HAP-1 (cell line): ENCODE measurements at regions not wholly inside any gene's neighbourhood (a gene's known extent, or its start where the extent isn't known, plus 50 kb on each side); places are given as distances from the start of the nearest gene placed in this dataset.
"Not testable (repeated sequence)": the region's sequence is repeated elsewhere in the genome, so short reads cannot be mapped to it uniquely, and the experiment has no call there.

Experiments used
- DNase-seq, 2 experiments: peaks; one replicate each; pipeline ENCODE4 v3.0.0-alpha.2; 2016 to 2020; ENCODE audit warnings: low spot score in 2 of 2
- H3K27me3 ChIP-seq: fragments of 250-450 bp; sonication (Bioruptor Pico); 2 replicates; pipeline ENCODE4 v1.5.1; 2020; ENCODE audit warnings: low read depth, mild to moderate bottlenecking, moderate library complexity
- H3K36me3 ChIP-seq: fragments of 250-450 bp; sonication (Bioruptor Pico); replicated peaks from 2 replicates; pipeline ENCODE4 v1.5.1; 2020; ENCODE audit warnings: mild to moderate bottlenecking
- H3K4me1 ChIP-seq: fragments of 250-450 bp; sonication (Bioruptor Pico); 2 replicates; pipeline ENCODE4 v1.5.1; 2020; ENCODE audit warnings: mild to moderate bottlenecking
- H3K4me3 ChIP-seq: fragments of 250-450 bp; sonication (Bioruptor Pico); 2 replicates; pipeline ENCODE4 v1.5.1; 2020; ENCODE audit warnings: mild to moderate bottlenecking, moderate library complexity
- H3K9me3 ChIP-seq: fragments of 250-450 bp; sonication (Bioruptor Pico); 2 replicates; pipeline ENCODE4 v1.5.1; 2020; ENCODE audit warnings: mild to moderate bottlenecking, moderate library complexity
- in situ Hi-C: fragments of 300-500 bp; cut with MboI; formaldehyde crosslinking; loops from 3 replicates; pipeline ENCODE4 v1.14.3; 2020; ENCODE audit warnings: low sequenced_read_pairs, inconsistent platforms, mixed read lengths

- Histone ChIP-seq H3K27me3 (no peaks in the 10 kb centered on the region), H3K36me3 (no peaks in the 10 kb centered on the region), H3K4me3 (no peak overlapping the region), H3K9me3 (no peaks in the 10 kb centered on the region), H3K4me1 (no peaks in the 10 kb centered on the region)
- DNase-seq: no peak
- in situ Hi-C loops: no loop called here
Measured at GRCh38 chr5:6081727-6082210, 296.6 kb downstream of the MED10 start.

GRCh38 chr5:6080930-6081726 lies 297.2 kb downstream of the MED10 start:
- H3K9me3 ChIP-seq: no peaks in the 10 kb centered on the region
- no peaks in the 10 kb centered on the region for H3K4me1 ChIP-seq
- DNase-seq: no peak
- in situ Hi-C loops: no loop called here
- no peaks in the 10 kb centered on the region for H3K27me3 ChIP-seq
- no peaks in the 10 kb centered on the region for H3K36me3 ChIP-seq
- no peak overlapping the region for H3K4me3 ChIP-seq

GRCh38 chr5:6080436-6080835 lies 297.9 kb downstream of the MED10 start:
- Histone ChIP-seq H3K4me3 (no peak overlapping the region), H3K36me3 (no peaks in the 10 kb centered on the region), H3K27me3 (no peaks in the 10 kb centered on the region), H3K4me1 (no peaks in the 10 kb centered on the region), H3K9me3 (no peaks in the 10 kb centered on the region)
- in situ Hi-C loops: no loop called here
- DNase-seq: no peak

- in situ Hi-C loops: no loop called here
Measured at GRCh38 chr5:6078881-6079280, 299.5 kb downstream of the MED10 start.

GRCh38 chr5:6076341-6077239 lies 301.8 kb downstream of the MED10 start:
- Histone ChIP-seq H3K9me3 (no peaks in the 10 kb centered on the region), H3K4me1 (no peaks in the 10 kb centered on the region), H3K36me3 (no peaks in the 10 kb centered on the region), H3K4me3 (no peak overlapping the region), H3K27me3 (no peaks in the 10 kb centered on the region)
- in situ Hi-C loops: no loop called here
- no peak for DNase-seq

More at GRCh38 chr5:6078881-6079280, 299.5 kb downstream of the MED10 start:
- Histone ChIP-seq H3K27me3 (no peaks in the 10 kb centered on the region), H3K4me3 (no peak overlapping the region), H3K36me3 (no peaks in the 10 kb centered on the region), H3K9me3 (no peaks in the 10 kb centered on the region), H3K4me1 (no peaks in the 10 kb centered on the region)
- DNase-seq: no peak

- H3K4me1 ChIP-seq, H3K36me3 ChIP-seq, H3K4me3 ChIP-seq, in situ Hi-C loops, H3K27me3 ChIP-seq, DNase-seq, H3K9me3 ChIP-seq: not testable (repeated sequence)
Measured at GRCh38 chr5:6072488-6072887, 305.9 kb downstream of the MED10 start.

- Histone ChIP-seq H3K4me3 (no peak overlapping the region), H3K9me3 (no peaks in the 10 kb centered on the region), H3K27me3 (no peaks in the 10 kb centered on the region), H3K4me1 (no peaks in the 10 kb centered on the region), H3K36me3 (no peaks in the 10 kb centered on the region)
- in situ Hi-C loops: no loop called here
- no peak for DNase-seq
Measured at GRCh38 chr5:6069496-6070185, 308.7 kb downstream of the MED10 start.

- Histone ChIP-seq H3K4me1 (no peaks in the 10 kb centered on the region), H3K9me3 (no peaks in the 10 kb centered on the region), H3K4me3 (no peak overlapping the region), H3K27me3 (no peaks in the 10 kb centered on the region), H3K36me3 (no peaks in the 10 kb centered on the region)
- in situ Hi-C loops: no loop called here
- no peak for DNase-seq
Measured at GRCh38 chr5:6066016-6066415, 312.3 kb downstream of the MED10 start.

GRCh38 chr5:6059137-6059800 lies 319.1 kb downstream of the MED10 start:
- H3K4me1 ChIP-seq: no peaks in the 10 kb centered on the region
- H3K4me3 ChIP-seq: no peak overlapping the region
- H3K27me3 ChIP-seq: no peaks in the 10 kb centered on the region
- no peaks in the 10 kb centered on the region for H3K9me3 ChIP-seq
- no peak for DNase-seq
- no peaks in the 10 kb centered on the region for H3K36me3 ChIP-seq
- in situ Hi-C loops: no loop called here

GRCh38 chr5:6058055-6058715 lies 320.2 kb downstream of the MED10 start:
- no peak for DNase-seq
- no peaks in the 10 kb centered on the region for H3K9me3 ChIP-seq
- H3K36me3 ChIP-seq: no peaks in the 10 kb centered on the region
- H3K4me3 ChIP-seq: no peak overlapping the region
- H3K27me3 ChIP-seq: no peaks in the 10 kb centered on the region
- H3K4me1 ChIP-seq: no peaks in the 10 kb centered on the region
- in situ Hi-C loops: no loop called here

GRCh38 chr5:6056280-6056679 lies 322.1 kb downstream of the MED10 start:
- Histone ChIP-seq H3K4me1 (no peaks in the 10 kb centered on the region), H3K4me3 (no peak overlapping the region), H3K36me3 (no peaks in the 10 kb centered on the region), H3K9me3 (no peaks in the 10 kb centered on the region), H3K27me3 (no peaks in the 10 kb centered on the region)
- in situ Hi-C loops: no loop called here
- no peak for DNase-seq

GRCh38 chr5:6049662-6050061 lies 328.7 kb downstream of the MED10 start:
- H3K9me3 ChIP-seq: no peaks in the 10 kb centered on the region
- in situ Hi-C loops: no loop called here
- DNase-seq: no peak
- H3K4me3 ChIP-seq: no peak overlapping the region
- no peaks in the 10 kb centered on the region for H3K36me3 ChIP-seq
- no peaks in the 10 kb centered on the region for H3K27me3 ChIP-seq
- H3K4me1 ChIP-seq: no peaks in the 10 kb centered on the region

GRCh38 chr5:6048746-6049145 lies 329.6 kb downstream of the MED10 start:
- H3K4me3 ChIP-seq: no peak overlapping the region
- H3K4me1 ChIP-seq: no peaks in the 10 kb centered on the region
- in situ Hi-C loops: no loop called here
- H3K27me3 ChIP-seq: no peaks in the 10 kb centered on the region
- no peaks in the 10 kb centered on the region for H3K36me3 ChIP-seq
- DNase-seq: no peak
- H3K9me3 ChIP-seq: no peaks in the 10 kb centered on the region
